T-helper 9 cell (primary cell): ENCODE measurements at regions not wholly inside any gene's neighbourhood (a gene's known extent, or its start where the extent isn't known, plus 50 kb on each side); places are given as distances from the start of the nearest gene placed in this dataset.
"Not testable (repeated sequence)": the region's sequence is repeated elsewhere in the genome, so short reads cannot be mapped to it uniquely, and the experiment has no call there.

Experiments
- DNase-seq: peaks from one replicate; pipeline ENCODE4 v3.0.0-alpha.2; 2020

DNA sequence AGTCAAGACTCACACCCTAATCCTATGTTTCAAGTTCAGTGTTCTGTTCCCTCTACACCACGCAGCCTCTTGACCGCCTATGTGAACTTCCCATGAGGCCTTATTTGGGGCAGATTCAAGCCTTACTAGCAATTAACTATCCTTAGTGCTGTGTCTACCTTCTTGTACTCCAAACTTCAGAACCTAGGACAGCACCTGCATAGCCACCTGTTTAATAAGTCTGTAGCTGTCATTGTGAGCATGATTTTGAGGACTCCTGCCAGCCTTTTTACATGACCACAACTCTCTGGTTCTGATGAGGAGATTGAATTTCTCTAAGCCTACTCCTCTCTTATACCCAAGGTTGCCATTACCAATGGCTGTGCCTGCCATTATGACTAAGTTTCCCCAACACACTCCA, 50.8 kb upstream of the PCSK1 start:
- no peak for DNase-seq

DNA sequence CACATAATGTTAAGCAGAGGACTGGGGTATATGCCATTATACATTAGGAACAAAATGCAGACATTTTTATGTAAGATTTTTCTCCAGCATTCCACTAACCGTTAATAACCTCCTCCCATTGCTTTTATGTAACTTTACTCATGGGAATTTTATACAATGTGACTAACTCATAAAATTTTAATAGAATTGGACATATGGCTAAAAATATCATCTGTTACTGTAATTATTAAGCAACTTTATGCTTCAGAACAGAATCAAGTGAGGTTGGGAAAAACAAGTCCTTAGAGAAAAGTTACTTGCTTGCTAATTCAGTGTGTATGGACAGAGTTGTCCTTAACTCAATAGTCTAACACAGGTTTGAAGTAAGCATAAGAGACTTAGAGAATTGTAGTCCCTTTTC, 54.8 kb upstream of the PCSK1 start:
- no peak for DNase-seq

DNA sequence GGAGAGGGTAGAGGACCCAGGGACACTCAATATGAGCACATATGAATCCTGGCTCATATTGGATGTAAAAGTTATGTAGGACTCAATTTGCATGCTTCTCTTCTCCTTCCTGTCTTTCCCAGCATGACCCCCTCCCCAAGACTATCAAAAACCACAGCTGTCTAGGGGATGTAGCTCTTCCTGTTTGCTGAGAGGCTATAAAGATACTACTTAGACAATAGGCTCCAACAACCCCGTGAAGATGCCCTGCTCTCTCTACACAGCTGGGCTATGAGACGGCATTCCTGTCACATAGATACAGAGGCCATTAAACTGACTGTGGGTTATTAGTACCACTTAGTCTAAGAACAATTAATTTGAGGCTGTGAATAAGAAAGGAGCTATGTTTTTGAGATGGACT, 56.5 kb upstream of the PCSK1 start:
- no peak for DNase-seq

DNA sequence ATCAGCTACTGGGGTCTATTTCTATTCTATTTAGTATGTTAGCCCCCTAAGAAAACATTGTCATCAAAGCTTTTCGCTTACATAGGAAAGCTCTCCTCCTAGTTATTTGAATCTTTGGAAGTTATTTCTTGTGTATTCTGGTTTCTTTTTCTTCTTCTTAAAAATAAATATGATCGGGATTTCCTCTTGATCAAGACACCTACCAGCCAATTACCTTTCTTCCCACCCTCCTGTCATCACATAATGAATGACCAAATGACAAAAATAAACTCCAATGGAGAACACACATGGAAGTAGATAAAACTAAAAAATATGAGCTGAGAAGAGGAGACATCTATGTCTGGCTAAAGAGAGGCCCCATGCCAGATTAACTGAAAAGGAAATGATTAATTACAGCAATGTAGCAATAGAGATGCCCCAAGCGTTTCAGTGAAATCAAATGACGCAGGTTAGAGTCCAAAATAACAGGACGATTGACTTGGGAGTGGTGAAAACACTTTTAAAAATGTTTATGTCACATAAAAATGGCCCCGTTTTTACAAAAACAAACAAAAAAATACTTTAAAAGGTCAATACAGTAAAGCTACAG, 59.5 kb upstream of the PCSK1 start:
- no peak for DNase-seq

DNA sequence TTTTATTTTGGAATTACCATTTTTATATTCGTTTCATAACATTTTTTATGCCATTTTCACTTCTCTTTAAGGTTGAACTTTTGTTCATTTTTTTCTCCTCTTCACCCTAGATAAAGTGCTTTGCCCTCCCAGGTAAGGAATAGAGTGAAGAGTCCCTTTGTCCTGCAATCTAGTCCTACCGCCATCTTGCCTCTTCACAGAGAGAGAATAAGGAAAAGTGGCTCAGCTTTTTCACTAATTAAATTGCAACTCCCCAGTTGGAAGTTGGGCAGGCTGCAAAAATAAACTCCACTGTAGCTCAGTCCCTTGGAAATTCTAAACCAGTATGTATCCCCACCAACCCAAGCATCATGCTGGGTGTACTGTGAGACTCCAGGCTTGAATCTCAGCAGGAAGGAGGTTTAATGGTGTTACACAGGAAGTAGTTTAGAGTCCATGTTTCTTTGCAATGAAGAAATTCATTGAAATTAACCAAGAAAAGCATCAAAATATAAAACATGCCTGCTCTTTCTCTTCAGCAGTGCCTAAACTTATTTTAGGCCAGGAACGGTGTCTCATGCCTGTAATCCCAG, 60.3 kb upstream of the PCSK1 start:
- DNase-seq: no peak

DNA sequence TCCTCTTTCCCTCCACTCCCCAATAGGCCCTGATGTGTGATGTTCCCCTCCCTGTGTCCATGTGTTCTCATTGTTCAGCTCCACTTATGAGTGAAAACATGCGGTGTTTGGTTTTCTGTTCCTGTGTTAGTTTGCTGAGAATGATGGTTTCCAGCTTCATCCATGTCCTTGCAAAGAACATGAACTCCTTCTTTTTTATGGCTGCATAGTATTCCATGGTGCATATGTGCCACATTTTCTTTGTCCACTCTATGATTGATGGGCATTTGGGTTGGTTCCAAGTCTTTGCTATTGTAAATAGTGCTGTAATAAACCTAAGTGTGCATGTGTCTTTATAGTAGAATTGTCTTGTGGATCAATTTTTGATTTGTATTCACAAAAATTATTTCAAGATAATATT, 62.4 kb upstream of the PCSK1 start:
- DNase-seq: not testable (repeated sequence)

DNA sequence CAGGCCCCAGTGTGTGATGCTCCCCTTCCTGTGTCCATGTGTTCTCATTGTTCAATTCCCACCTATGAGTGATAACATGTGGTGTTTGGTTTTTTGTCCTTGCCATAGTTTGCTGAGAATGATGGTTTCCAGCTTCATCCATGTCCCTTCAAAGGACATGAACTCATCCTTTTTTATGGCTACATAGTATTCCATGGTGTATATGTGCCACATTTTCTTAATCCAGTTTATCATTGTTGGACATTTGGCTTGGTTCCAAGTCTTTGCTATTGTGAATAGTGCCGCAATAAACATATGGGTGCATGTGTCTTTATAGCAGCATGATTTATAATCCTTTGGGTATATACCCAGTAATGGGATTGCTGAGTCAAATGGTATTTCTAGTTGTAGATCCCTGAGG, 64.0 kb upstream of the PCSK1 start:
- not testable (repeated sequence) for DNase-seq

DNA sequence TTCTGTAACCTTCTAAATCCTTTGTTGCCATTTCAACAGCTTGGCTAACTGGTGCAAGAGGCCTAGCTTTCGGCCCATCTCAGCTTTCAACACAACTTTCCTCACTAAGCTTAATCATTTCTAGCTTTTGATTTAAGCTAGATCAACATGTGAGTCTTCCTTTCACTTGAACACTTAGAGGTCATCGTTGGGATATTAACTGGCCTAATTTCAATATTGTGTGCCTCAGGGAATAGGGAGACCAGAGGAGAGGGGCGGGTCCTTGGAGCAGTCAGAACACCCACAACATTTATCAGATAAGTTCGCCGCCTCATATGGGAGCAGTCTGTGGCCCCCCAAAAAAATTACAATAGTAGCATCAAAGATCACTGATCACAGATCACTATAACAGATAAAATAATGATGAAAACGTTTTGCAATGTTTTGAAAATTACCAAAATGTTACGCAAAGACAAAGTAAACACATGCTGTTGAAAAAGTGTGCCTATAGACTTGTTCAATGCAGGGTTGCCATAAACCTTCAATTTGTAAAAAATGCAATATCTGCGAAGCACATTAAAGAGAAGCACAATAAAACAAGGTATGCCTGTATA, 66.8 kb upstream of the PCSK1 start:
- DNase-seq: no peak

DNA sequence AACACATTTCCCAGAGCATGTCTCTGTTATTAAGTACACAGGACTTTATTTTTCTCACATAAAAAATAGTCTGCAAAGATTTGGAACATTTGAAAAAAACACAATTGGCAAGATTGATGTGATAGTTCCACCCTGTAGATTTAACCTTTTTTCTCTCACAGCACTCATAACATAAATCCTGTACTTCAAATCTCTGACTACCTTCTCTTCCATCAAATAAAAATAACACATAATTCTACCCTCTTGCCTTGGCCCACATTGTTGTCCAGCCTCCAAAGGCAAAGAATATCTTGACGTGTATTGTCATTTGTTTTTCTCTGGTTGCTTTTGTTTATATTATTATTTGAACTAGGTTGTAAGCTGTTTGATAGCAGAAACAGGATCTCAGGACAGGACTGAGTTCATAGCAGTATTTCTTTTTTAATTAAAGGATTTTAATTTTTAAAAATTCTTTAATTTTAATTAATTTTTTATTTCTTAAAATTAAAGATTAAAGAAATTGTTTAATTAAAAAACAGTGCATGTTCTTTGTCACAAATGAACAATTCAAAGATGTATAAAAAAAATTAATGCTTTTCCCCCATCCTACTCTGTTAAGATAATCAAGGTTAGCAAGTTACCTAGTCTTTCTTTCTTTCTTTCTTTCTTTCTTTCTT, 69.1 kb upstream of the PCSK1 start:
- DNase-seq: no peak

DNA sequence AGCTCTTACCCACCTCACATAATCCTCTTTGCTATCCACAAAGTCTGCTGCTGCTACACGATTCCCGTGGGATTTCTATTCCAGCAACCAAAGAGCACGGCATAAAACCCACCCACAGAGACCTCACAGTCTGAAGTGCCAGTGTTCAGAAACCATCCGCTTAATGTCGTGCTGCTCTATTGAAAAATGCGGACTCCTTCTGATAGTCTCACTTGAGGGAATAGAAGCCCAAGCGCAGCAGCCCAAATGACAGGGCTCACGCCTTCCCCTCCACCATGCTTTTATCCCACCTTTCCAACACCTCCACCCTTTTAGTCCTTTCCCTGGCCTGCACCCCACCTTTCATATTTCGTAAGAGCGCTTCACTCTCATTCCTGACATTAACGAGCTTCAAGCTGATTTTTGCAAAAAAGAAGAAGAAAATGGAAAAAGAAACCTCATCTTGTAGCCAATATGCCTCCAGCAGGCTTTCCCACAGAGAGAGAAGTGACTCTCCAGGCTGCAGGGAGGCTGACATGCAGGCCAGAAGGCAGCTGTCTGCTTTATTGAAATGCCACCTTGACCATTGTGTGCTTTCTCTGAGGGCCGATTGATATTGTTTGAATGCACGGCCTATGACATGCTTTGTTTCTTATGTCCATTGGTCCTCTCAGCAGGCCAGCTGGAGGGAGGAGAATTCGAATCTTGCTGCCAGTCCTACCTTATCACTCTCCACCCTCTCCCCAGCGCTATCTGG, 70.6 kb upstream of the PCSK1 start:
- no peak for DNase-seq

DNA sequence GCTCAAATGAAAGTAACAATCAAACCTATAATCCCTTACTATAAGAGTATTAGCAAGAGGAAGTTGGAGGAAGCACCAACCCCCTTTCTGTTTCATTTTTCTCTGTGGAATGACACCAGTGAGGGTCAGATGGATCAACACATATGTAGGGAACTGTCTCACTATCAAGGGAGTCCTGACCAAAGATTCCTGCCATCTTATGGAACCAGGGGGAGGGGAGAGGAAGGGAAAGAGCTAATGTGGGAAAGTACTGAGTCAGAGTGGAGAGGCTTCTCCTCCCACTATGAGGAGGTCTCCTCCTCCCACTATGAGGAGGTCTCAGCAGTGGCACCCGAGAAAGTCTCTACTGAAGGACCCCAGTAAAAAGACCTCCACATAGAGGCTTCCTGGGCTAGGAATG, 73.3 kb upstream of the PCSK1 start:
- DNase-seq: no peak

DNA sequence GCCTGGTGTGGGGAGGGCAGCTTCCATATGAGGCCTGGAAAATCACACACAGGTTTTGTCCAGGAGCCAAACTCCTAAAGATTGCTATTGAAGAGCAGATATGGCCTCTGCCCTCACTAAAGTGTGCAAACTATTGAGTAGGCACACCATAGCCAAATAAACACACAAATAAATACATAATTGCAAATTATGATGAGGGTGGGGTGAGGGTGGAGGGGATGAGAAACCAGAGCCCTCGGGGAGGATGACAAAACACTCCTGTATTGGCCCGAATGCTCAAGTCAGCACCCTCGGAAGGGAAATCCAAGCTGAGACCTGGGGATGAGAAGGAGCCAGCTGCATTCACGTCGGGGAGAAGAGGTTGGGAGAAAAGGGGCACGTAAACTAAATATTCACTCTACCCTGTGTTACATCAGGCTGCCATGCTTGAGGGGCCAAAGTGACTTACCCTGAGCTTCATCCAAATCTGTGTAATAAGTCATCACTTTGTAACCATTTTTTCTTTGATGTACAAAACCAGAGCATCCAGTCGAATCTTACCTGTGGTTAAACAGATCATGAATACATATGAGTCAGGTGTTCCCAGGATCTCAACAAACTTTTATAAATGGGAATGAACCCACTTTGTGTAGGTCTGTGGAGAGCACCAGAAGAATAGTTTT, 73.9 kb upstream of the PCSK1 start:
- no peak for DNase-seq

DNA sequence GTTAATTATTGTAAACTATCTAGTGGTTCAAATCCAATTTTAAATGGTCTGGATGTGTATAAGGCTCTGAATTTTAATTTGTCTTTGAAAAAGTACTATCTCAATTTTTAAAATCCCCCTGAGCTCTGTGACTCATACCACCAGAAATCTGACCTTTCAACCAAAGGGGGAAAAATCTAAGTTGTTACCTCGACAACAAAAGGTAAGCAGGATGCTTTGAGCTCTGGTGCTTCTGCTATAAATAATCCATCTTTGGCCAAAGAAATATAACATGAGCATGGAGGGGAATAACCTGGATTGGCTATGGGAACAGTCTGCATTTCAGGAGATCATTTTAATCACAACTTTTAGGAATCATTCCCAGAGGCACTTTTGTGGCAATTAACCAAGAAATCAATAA, 76.3 kb upstream of the PCSK1 start:
- DNase-seq: no peak

DNA sequence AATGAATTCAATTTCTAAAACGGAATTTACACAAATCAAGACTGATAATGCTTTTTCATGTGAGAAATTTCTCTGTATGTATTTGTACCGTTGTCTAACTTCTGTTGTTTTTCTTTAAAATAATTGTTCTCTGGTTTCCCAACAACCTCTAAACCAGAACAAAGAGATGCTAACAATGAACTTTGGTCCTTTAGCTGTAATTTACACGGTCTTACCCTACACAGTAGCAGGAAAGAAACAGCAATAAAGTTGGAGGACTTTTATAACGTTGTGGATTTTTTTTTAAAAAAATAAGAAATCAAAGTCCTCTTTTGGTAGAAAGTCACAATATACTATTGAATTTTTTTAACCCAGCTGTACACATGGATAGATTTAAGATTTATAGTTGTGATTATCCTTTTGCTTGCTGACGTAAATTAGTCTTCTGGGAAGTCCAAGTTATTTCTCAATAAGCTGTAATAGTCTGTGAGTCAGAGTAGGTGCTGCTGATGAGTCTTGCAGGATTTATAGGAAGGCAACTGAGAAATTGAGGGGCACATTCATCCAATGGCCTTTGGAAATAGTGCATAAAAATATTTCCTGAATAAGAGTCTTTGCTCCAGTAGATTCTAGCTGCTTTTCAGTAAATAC, 76.8 kb upstream of the PCSK1 start:
- no peak for DNase-seq

DNA sequence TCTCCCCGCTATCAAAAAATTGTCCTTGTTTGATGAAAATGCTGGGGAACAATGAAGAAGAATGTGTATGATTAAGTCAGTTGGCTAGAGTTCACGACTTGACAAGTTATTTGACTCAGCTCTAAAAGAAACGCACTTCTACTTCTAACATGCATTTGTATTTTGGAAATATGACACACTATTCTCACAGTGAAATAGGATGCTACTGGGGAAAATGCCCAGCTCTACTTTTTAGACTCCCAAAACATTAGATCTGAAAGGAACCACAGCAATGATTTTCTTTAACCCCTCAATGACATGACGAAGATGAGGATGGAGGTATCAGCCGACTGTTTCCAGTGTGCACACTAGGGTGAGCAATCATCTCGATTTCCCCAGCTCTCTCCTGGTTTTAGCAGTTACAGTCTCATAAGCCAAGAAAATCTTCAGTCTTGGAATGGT, 83.6 kb upstream of the PCSK1 start:
- DNase-seq: no peak

DNA sequence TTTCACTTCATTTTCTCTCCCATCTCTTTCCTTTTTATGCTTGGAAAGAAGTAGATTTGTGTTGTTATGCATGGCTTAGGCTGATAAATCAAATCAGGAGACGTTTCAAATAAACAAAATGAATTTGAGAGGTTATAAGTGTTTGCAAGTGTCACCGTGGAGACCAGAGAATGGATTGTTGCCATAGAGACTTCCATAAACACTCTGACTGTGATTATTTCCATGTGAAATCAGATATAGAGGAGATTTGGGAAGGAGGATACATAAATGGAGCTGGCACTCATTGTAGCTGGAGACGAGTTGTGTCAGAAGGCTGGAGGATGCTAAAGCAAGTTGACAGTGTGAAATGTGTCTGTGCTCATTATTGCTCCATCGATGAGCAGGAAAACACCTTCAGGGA, 84.2 kb upstream of the PCSK1 start:
- no peak for DNase-seq

DNA sequence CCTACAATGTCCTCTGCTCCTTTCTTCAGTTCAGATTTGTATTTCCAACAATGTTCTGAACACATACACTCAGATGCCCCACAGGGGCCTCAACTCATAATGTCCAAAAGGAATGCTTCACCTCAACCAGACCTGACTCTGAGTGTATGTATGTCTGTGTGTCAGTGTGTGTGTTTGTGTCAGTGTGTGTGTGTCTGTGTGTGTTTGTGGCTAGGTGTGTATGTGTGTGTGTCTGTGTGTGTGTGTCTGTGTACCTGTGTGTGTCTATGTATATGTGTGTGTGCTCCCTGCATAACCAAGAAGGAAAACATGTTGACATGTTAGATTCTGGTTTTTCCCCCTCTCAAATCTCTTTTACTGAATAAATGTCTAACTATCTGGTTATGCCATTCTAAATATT, 87.3 kb upstream of the PCSK1 start:
- no peak for DNase-seq

DNA sequence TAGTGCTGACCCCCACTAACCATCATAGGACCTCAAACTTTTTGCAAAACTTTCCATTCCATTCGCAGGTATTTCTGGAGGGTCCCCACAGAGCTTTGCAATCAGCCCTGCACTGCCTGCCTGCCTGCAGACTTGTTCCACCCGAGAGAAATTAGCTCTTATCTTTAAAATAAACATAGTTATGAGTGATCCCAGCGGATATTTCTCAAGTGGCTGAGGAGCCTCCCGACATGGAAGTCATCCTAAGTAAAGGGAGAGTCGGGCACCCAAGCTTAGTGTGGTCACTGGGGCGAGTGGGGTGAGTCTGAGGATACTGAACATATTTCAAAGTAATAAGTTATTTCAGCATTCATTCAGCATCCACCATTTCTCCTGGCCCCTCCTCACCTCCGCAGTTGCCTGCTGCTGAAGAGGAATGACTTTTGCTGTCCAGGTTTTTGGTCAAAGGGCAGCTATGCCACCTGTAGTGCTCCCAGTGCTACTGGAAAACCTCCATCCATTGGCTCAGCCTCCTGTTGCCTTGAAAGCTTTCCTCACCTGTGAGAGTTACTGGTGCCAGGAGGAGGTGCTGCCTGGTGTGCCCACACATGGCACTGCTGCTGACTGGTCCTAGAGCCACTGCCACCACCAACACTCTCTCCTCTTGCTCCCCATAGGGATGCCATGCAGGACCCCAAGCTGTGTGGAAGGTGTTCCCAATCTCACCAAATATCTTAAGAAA, 89.7 kb upstream of the PCSK1 start:
- DNase-seq: no peak

DNA sequence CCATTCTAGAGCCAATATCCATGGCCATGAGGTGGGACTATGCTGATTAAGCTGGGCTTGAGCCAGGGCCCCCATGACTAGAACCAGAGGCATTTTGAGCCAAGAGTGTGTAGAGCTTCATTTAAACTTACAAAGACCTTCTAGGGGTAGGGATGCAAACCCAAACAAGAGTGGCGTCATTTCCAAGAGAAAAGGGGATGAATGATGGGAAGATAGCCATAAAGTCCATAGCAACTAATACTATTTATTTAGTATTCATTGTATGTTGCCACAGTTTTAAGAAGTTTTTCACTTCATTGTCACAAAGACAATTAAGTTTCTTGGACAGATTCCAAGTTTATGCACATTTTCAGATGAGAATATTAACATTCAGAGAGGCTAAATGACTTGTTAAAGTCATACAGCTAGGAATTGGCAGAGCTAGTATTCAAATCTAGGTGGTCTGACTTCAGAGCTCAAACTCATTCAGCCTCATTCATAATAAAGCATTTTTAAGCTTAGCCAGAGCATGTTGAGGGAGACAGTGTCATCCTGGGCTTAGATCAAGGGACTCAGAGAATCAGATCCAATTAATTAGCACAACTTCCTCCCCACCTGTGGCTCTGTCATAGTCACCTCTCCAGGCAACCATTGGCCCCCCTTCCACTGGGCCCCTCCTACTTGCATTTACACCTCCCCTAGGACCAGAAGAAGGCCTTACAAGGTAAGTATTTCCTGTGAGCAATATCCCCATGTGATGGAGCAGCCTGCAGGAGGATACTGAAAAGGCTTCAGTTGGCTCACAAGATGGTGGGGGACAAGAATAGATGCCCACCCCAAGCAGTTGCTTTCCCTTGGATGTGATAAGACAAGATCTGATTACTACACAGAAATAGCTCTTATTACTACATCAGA, 95.0 kb upstream of the PCSK1 start:
- DNase-seq: no peak

DNA sequence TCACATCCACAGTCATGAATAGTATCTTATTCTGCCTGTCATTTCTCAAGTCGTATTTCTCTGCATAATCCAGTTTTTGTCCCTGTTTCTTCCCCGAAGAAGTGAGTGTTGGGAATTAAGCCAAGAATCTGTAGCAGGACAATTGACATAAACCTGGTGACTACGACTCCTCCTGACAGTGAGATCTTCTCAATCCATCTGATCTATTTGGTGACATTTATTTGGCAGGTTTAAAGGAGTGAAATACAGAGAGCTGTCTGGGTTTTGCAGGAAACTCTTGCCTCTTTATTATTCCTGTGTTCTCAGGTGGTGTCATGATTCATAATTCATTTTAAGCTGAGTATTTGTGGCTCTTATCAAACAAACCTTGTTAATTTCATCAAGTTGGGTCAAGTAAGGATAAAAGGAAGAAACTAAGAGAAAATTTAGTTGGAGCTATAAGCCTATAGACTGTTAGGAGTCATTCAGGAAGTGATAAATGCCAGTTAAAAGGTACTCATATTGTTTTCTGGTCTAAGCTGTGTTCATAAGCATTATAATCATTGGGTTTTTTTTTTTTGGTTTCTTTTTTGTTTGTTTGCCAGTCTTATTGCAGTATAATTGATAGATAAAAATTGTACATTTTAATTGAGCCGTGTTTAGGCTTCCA, 95.9 kb upstream of the PCSK1 start:
- DNase-seq: no peak
